ENCODE measurements at regions not wholly inside any gene's neighbourhood (a gene's known extent, or its start where the extent isn't known, plus 50 kb on each side); places are given as distances from the start of the nearest gene placed in this dataset.

DNA sequence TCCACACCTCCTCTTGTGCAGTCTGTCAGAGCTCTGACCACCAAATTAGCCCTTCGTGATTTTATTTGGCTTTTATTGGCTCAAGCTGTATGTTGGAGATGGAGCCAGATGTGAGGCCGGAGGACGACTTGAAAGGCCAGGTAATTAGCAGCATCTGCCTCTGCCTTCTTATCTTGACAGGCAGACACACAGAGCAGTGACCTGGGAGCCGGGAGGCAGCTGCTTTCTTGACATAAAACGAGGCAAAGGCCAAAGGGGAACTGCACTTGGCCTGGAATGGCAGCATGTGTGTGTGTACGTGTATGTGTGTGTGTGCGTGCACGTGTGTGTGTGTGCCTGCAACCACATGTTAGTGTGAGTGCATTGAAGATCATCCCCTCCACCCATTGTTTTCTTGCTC lies 56.9 kb upstream of the BRD7 start:
- Mint-ChIP-seq H3K4me3 (no peak overlapping the region), H3K9me3 (no peaks in the 10 kb centered on the region), H3K4me1 (no peaks in the 10 kb centered on the region), H3K36me3 (no peaks in the 10 kb centered on the region), H3K27ac (no peak overlapping the region)
- DNase-seq (ENCODE audit: low spot score in 2 of 2) (no peak), ATAC-seq (no peak)

- Mint-ChIP-seq H3K4me3 (no peak overlapping the region), H3K4me1 (no peaks in the 10 kb centered on the region), H3K36me3 (no peaks in the 10 kb centered on the region), H3K9me3 (peaks cover 3% of the 10 kb centered on the region), H3K27ac (no peak overlapping the region)
- ATAC-seq: no peak
- no peak for DNase-seq (ENCODE audit: low spot score in 2 of 2)
Observed at GRCh38 chr16:50425044-50425443, 56.3 kb upstream of the BRD7 start.

DNA sequence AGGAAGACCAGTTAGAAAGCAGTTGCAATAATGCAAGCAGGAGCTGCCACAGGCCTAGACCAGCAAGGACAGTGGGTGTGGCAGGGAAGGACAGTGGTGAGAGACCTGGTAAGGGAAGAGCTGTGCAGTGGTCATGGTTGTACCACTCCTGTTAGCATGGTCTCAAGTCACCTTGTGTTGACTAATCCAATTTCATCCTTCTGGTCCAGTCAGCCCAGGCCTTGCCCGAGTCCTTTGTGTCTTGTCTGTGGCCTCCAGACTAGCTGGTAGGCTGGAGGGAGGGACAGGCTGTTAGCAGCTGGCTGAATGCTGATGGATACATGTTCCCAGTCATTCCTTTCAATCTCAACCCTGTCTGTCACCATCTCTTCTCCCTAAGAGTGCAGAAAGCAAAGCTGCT lies 54.1 kb upstream of the BRD7 start:
- H3K27ac Mint-ChIP-seq: no peak overlapping the region
- no peak overlapping the region for H3K4me3 Mint-ChIP-seq
- no peak for DNase-seq (ENCODE audit: low spot score in 2 of 2)
- H3K36me3 Mint-ChIP-seq: no peaks in the 10 kb centered on the region
- ATAC-seq: no peak
- H3K4me1 Mint-ChIP-seq: no peaks in the 10 kb centered on the region
- H3K9me3 Mint-ChIP-seq: peaks cover 19% of the 10 kb centered on the region

GRCh38 chr16:50419116-50419515 lies 50.3 kb upstream of the BRD7 start:
- H3K4me3 Mint-ChIP-seq: no peak overlapping the region
- DNase-seq (ENCODE audit: low spot score in 2 of 2): peak in 1 of 2 donors; percentile 1
- H3K27ac Mint-ChIP-seq: no peak overlapping the region
- no peaks in the 10 kb centered on the region for H3K36me3 Mint-ChIP-seq
- H3K4me1 Mint-ChIP-seq: no peaks in the 10 kb centered on the region
- peaks cover 32% of the 10 kb centered on the region for H3K9me3 Mint-ChIP-seq
- ATAC-seq: no peak

Measured in stimulated activated effector memory CD8-positive, alpha-beta T cell treated with anti-CD3 and anti-CD28 coated beads, Interleukin-12 subunit alpha, Interleukin-12 subunit beta, amount 100 ng/mL, for 72 hours (primary cell).